GM12872 (cell line): ENCODE measurements at regions not wholly inside any gene's neighbourhood (a gene's known extent, or its start where the extent isn't known, plus 50 kb on each side); places are given as distances from the start of the nearest gene placed in this dataset.

ENCODE experiments used
- TF ChIP-seq, protein P1 (sequence below): IDR thresholded peaks from 3 replicates; pipeline ENCODE4 v1.5.1; 2011; ENCODE audit warnings: low read depth, mild to moderate bottlenecking, low read length, moderate library complexity; ENCODE audit not compliant: insufficient read depth

DNA sequence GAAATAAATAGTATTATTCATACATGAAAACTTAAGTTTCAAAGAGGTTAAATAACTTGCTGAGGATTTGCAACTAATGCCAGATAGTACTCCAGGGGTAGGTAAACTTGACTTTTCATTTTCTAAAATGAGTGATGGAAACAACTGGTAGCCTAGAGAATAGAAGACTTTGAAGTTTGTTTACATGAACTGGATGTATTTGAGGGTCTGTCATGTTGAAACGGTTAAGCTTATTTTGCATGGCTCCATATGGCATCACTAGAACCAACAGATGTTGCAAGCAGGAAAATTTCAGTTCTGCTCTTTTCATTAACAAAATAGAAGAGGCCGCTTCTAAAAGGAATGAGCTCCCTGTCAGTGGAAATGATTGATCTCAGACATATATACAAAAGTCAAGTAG lies 105.1 kb upstream of the SGCD start:
- TF ChIP-seq, protein P1, sequence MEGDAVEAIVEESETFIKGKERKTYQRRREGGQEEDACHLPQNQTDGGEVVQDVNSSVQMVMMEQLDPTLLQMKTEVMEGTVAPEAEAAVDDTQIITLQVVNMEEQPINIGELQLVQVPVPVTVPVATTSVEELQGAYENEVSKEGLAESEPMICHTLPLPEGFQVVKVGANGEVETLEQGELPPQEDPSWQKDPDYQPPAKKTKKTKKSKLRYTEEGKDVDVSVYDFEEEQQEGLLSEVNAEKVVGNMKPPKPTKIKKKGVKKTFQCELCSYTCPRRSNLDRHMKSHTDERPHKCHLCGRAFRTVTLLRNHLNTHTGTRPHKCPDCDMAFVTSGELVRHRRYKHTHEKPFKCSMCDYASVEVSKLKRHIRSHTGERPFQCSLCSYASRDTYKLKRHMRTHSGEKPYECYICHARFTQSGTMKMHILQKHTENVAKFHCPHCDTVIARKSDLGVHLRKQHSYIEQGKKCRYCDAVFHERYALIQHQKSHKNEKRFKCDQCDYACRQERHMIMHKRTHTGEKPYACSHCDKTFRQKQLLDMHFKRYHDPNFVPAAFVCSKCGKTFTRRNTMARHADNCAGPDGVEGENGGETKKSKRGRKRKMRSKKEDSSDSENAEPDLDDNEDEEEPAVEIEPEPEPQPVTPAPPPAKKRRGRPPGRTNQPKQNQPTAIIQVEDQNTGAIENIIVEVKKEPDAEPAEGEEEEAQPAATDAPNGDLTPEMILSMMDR = no peak

DNA sequence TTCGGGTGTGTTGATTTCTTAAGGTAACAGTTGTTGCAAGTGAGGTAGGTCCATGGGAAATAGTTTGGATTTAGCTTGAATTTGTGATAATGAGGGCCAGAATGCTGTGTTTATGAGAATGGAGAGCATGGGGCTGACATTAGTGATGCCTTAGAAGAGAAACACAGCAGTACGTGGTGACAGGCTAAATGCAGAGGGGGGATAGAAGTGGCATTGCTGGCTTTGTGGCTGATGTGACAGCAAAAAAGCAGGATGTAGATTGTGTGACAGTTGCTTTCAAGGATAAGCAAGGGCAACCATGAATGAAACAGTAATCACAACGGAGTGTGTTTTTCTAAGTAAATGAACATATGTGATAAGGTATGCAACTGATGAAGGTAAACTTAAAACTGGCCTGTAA lies 103.4 kb upstream of the SGCD start:
- TF ChIP-seq, protein P1 = no peak

- TF ChIP-seq, protein P1 = no peak
Measured at GRCh38 chr5:156230887-156231286, 96.1 kb upstream of the SGCD start.

- TF ChIP-seq, protein P1 = no peak
Measured at GRCh38 chr5:156232251-156232869, 94.6 kb upstream of the SGCD start.

- TF ChIP-seq, protein P1 = no peak
Measured at GRCh38 chr5:156237361-156237760, 89.6 kb upstream of the SGCD start.

DNA sequence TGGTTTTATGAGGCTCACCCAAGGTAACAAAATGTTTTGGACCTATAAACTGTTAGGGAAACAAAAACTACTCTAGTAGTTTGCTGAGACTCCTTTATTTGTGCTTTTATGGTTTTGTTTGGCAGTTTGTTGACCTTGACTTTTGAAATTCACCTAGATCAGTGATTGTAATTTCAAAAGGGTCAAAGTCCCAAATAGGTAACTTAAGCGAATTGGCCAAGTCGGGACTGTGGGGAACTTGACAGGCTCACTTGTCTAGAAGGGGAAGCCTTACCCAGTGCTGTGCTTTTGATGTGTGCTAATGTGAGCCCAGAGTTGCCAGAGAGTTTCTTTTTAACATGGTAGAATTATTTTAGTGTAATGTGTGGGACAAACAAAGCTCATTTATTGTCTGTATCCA lies 87.2 kb upstream of the SGCD start:
- TF ChIP-seq, protein P1 = no peak

DNA sequence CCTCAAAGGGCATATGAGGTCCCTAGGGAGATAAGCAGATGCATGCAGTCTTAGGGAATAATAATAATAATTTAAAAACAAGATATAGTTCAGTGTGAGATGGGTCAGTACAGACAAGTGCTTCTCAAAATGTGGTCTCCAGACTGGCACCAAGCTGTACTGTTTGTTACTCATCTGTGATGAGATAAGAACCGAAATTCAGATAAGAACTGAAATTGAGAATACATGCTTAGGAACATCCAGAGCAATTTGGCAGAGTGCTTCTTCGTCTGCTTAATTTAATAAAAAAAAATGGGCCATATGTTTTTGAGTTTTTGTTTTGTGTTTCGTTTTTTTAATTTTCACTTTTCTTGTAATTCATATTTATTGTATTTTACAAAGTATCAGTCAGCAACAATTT lies 86.5 kb upstream of the SGCD start:
- TF ChIP-seq, protein P1 = no peak

DNA sequence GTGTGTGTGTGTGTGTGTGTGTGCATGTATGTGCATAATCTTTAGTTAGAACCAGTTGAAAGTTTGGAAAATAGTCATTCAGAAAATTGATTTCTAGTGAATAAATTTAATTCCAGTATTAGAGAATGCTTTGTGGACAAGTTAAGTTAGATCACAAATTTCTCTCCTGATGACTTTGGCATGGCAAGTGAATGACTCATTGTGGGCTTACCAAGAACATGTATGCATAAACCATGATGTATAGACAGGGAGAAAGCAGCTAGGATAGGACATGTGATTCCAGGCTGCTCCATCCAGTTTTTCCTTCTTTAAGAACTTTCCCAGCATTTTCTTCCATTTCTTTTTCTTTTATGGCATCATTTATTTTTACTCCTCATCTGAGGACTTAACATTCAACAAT lies 85.7 kb upstream of the SGCD start:
- TF ChIP-seq, protein P1 = no peak
